ENCODE measurements at regions not wholly inside any gene's neighbourhood (a gene's known extent, or its start where the extent isn't known, plus 50 kb on each side); places are given as distances from the start of the nearest gene placed in this dataset.

DNA sequence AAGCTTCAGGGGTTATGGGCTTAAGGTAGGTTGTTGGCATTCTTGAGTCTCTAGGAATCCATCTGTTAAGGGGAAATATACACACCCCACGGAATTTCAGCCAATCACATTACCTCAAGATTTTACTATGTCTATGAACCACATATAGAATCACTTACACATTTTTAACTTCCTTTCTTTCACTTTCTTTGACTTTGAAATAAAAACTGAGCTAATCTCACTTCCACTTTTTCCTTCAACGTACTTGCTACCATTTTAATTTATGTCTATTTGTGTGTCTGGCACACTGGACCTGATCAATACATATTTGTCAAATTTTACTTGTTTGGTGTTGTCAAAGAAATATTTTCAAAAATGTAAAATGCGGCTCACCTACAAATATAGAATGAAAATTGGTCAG is 545.4 kb upstream of the JAG1 start:
- H3K4me2 ChIP-seq, result no peak overlapping the region
- H3K9ac ChIP-seq, result no peak overlapping the region
- no peaks in the 10 kb centered on the region for H4K20me1 ChIP-seq (ENCODE audit: insufficient read depth)
- no peaks in the 10 kb centered on the region for H3K4me1 ChIP-seq (ENCODE audit: low read depth, poor library complexity, severe bottlenecking)
- H3K27ac ChIP-seq, result no peak overlapping the region
- no peaks in the 10 kb centered on the region for H3K36me3 ChIP-seq (ENCODE audit: insufficient read depth)
- H3K27me3 ChIP-seq (ENCODE audit: insufficient read depth, low read depth), result no peaks in the 10 kb centered on the region
- no peaks in the 10 kb centered on the region for H3K79me2 ChIP-seq (ENCODE audit: insufficient read depth, low read depth)
- no peak for TF ChIP-seq CTCF (conservative IDR thresholded peaks at IDR 0.05; ENCODE audit: low read depth, low read length)
- no peak overlapping the region for H2AFZ ChIP-seq (ENCODE audit: low read depth)
- no peak overlapping the region for H3K4me3 ChIP-seq (IDR thresholded peaks at IDR 0.05; ENCODE audit: insufficient read depth, low read depth, low read length)

GRCh38 chr20:11221046-11221445 is 547.2 kb upstream of the JAG1 start:
- no peak overlapping the region for H3K27ac ChIP-seq
- no peak overlapping the region for H3K4me2 ChIP-seq
- no peaks in the 10 kb centered on the region for H3K27me3 ChIP-seq (ENCODE audit: insufficient read depth, low read depth)
- no peak overlapping the region for H3K4me3 ChIP-seq (IDR thresholded peaks at IDR 0.05; ENCODE audit: insufficient read depth, low read depth, low read length)
- H2AFZ ChIP-seq (ENCODE audit: low read depth), result no peak overlapping the region
- H3K79me2 ChIP-seq (ENCODE audit: insufficient read depth, low read depth), result no peaks in the 10 kb centered on the region
- H4K20me1 ChIP-seq (ENCODE audit: insufficient read depth), result no peaks in the 10 kb centered on the region
- H3K9ac ChIP-seq, result no peak overlapping the region
- H3K4me1 ChIP-seq (ENCODE audit: low read depth, poor library complexity, severe bottlenecking), result no peaks in the 10 kb centered on the region
- no peak for TF ChIP-seq CTCF (conservative IDR thresholded peaks at IDR 0.05; ENCODE audit: low read depth, low read length)
- no peaks in the 10 kb centered on the region for H3K36me3 ChIP-seq (ENCODE audit: insufficient read depth)

DNA sequence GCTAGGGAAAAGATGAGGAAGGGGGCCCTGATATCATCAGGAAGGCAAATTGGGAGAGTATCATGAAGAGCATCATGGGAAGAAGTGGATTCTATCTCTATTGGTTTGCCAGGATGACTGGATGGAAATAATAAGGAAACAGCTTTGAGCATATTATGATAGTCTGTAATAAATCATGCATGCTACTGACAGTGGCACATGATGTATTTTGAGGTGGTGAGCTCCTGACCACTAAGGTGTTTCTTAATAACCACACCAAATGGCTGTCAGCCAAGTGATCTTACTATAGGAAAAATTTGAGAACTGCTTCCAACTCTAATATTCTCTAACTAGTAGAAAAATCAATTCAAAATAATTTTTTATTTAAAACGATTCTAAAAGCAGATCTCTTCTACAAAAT is 548.4 kb upstream of the JAG1 start:
- Histone ChIP-seq H3K4me1 (ENCODE audit: low read depth, poor library complexity, severe bottlenecking) (no peaks in the 10 kb centered on the region), H3K4me3 (IDR thresholded peaks at IDR 0.05; ENCODE audit: insufficient read depth, low read depth, low read length) (no peak overlapping the region)
- TF ChIP-seq CTCF (conservative IDR thresholded peaks at IDR 0.05; ENCODE audit: low read depth, low read length), result no peak

GRCh38 chr20:11227602-11228001 is 553.8 kb upstream of the JAG1 start:
- Histone ChIP-seq H3K4me1 (ENCODE audit: low read depth, poor library complexity, severe bottlenecking) (no peaks in the 10 kb centered on the region), H4K20me1 (ENCODE audit: insufficient read depth) (no peaks in the 10 kb centered on the region), H3K9ac (no peak overlapping the region), H3K27me3 (ENCODE audit: insufficient read depth, low read depth) (no peaks in the 10 kb centered on the region), H3K79me2 (ENCODE audit: insufficient read depth, low read depth) (no peaks in the 10 kb centered on the region), H3K4me2 (no peak overlapping the region), H3K27ac (no peak overlapping the region), H3K36me3 (ENCODE audit: insufficient read depth) (no peaks in the 10 kb centered on the region), H3K4me3 (IDR thresholded peaks at IDR 0.05; ENCODE audit: insufficient read depth, low read depth, low read length) (no peak overlapping the region), H2AFZ (ENCODE audit: low read depth) (no peak overlapping the region)
- TF ChIP-seq CTCF (conservative IDR thresholded peaks at IDR 0.05; ENCODE audit: low read depth, low read length), result no peak

More for the DNA sequence above, 548.4 kb upstream of the JAG1 start:
- H3K27ac ChIP-seq, result no peak overlapping the region
- no peaks in the 10 kb centered on the region for H4K20me1 ChIP-seq (ENCODE audit: insufficient read depth)
- no peaks in the 10 kb centered on the region for H3K36me3 ChIP-seq (ENCODE audit: insufficient read depth)
- H3K79me2 ChIP-seq (ENCODE audit: insufficient read depth, low read depth), result no peaks in the 10 kb centered on the region
- no peak overlapping the region for H2AFZ ChIP-seq (ENCODE audit: low read depth)
- H3K9ac ChIP-seq, result no peak overlapping the region
- no peak overlapping the region for H3K4me2 ChIP-seq
- H3K27me3 ChIP-seq (ENCODE audit: insufficient read depth, low read depth), result no peaks in the 10 kb centered on the region

DNA sequence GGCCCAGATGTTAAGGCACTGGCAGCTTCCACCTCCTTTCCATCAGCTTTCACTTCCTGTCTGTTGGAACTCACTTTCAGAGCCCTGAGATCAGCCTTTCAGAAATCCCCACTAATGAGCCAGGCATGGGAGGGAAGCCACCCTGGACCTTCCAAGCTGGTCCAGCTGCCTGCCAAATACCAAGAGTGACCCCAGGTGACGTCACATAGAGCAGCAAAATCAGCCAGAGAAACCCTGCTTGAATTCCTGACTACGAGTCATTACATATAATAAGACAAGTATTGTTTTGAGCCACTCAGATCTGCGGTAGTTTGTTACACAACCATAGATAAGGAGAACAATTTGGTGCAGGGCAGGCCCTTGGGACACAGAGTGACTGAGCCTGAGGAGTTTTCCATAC is 556.0 kb upstream of the JAG1 start:
- Histone ChIP-seq H3K4me3 (IDR thresholded peaks at IDR 0.05; ENCODE audit: insufficient read depth, low read depth, low read length) (no peak overlapping the region), H3K4me1 (ENCODE audit: low read depth, poor library complexity, severe bottlenecking) (peaks cover 14% of the 10 kb centered on the region), H3K79me2 (ENCODE audit: insufficient read depth, low read depth) (no peaks in the 10 kb centered on the region), H4K20me1 (ENCODE audit: insufficient read depth) (no peaks in the 10 kb centered on the region), H3K27ac (no peak overlapping the region), H3K4me2 (no peak overlapping the region), H3K27me3 (ENCODE audit: insufficient read depth, low read depth) (no peaks in the 10 kb centered on the region), H3K36me3 (ENCODE audit: insufficient read depth) (no peaks in the 10 kb centered on the region), H2AFZ (ENCODE audit: low read depth) (no peak overlapping the region), H3K9ac (no peak overlapping the region)
- no peak for TF ChIP-seq CTCF (conservative IDR thresholded peaks at IDR 0.05; ENCODE audit: low read depth, low read length)

Measured in KMS-11 (cell line).